Umbilical cord (tissue), 1 donor: ENCODE measurements at regions not wholly inside any gene's neighbourhood (a gene's known extent, or its start where the extent isn't known, plus 50 kb on each side); places are given as distances from the start of the nearest gene placed in this dataset.

Source experiments
- DNase-seq: peaks from one replicate; pipeline ENCODE4 v3.0.0-alpha.2; 2015; ENCODE audit warnings: low spot score

- DNase-seq, result no peak
These were observed 106.5 kb downstream of the CPZ start for GRCh38 chr4:8699063-8699385.

GRCh38 chr4:8698341-8699062, 105.9 kb downstream of the CPZ start:
- no peak for DNase-seq

GRCh38 chr4:8697826-8698225, 105.3 kb downstream of the CPZ start:
- DNase-seq, result no peak

- DNase-seq, result no peak
These were observed 104.0 kb downstream of the CPZ start for GRCh38 chr4:8696369-8697127.

DNA sequence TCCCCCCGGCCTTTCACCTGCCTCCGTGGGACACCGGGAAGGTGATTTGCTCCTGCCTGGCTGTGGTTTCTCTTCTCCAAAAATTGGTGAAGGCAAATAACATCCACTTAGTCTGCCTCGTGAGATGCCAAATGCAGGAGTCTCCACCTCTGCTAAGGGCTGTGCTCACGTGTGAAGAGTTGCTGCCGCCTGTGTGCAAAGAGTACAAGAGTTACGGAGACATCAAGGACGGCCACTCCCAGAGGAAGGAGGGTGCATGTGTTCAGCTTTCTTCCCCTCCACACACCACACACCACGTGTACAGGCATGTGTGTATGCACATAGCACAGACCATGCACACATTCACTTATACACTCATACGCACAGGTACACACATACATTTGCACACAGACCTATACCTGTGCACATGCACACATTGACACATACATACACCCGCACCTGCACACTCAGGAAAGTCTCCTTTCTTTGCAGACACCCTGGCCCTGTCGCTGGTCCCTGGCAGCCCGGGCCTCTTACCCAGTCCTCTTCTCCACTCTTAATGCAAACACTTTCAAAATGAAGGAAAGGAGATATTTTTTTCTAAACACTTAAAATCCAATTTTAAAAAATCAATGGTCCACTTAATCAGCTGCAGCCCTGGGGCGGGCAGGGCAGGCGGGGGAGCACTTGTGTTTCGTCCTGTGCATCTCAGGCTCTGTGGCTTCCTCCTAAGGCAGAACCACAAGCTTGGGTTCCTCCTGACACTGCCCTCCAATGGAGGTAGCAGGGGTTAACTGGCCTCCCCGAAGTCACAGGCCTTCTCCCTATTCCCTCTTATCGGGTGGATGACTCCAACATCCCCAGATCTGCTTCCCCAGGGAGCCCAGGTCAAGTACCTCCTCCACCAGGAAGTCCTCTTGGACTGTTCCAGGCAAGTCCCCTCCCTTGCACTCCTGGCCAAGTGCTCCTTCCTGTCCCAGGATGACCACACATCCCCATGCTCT, 103.0 kb downstream of the CPZ start:
- DNase-seq, result no peak

- DNase-seq, result no peak
These were observed 102.1 kb downstream of the CPZ start for GRCh38 chr4:8694651-8695151.

GRCh38 chr4:8694226-8694625, 101.7 kb downstream of the CPZ start:
- no peak for DNase-seq

- DNase-seq, result no peak
These were observed 98.7 kb downstream of the CPZ start for GRCh38 chr4:8691151-8691775.

DNA sequence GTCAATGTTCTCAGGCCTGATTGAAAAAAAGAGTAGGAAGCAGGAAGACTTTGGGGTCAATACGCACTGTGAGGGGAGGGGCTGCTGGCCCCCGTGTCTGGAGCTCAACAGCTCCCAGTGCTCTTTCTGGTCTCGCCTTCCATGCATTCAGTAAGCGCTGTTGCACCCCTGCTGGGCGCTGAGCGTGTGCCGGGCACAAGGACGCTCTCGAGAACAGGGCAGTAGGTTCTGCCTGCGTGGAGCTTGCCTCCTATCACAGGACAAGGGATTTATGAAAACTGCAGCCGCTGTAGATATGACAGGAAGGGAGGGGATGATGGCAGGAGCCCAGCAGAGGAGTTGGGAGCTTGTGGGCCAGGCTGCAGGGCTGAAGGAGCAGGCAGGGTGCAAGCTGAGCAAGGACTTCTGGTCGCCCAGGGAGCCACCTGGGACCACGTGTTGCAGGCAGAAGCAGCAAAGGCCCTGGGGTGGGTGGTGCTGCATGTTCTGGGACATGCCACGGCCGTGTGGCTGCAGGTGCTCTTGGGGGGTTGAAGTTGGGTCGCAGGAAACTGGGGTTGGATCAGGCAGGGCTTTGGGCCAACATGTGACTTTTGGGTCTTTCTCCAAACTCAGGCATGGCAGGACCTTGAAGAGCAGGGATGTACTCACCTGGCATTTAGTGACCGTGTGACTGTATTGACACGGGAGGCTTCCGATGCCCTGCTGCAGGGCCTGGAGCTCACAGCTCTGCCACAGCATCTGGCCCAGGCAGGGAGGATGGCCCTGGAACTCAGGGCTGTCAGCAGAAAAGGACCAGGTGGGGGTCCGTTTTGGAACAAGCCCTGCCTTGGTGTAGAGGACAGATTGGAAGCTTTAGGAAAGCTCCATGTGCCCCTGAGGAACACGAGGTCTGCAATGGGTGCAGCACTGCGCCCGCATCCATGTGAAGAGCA, 97.9 kb downstream of the CPZ start:
- no peak for DNase-seq

- DNase-seq, result no peak
These were observed 97.2 kb downstream of the CPZ start for GRCh38 chr4:8689741-8690140.

DNA sequence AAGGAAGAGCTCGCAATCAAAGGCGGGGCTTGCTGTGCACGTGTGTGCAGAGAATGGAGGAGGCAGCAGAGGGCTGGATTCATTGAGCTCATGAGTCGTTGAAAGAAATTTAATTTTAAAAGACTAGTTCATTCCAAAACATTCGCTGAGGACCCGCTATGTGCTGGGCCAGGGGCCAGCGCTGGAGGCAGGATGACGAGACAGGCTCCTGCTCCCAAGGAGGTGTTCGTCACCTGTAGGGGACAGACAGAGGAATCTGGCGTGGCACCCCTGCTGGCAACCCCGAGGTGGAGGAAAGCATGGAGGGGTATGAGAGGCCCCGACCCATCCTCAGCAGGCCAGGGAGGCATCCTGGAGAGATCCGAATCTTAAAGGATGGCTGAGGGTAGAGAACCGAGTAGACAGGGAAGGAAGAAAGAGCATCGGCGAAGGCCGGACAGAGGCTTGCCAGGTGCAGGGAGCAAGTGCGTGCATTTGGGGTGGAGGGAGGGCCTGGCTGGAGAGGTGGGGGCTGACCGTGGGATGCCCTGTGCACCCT, 96.4 kb downstream of the CPZ start:
- DNase-seq, result no peak

GRCh38 chr4:8688041-8688907, 95.7 kb downstream of the CPZ start:
- DNase-seq, result peak; percentile 5

GRCh38 chr4:8687083-8687482, 94.5 kb downstream of the CPZ start:
- DNase-seq, result no peak

DNA sequence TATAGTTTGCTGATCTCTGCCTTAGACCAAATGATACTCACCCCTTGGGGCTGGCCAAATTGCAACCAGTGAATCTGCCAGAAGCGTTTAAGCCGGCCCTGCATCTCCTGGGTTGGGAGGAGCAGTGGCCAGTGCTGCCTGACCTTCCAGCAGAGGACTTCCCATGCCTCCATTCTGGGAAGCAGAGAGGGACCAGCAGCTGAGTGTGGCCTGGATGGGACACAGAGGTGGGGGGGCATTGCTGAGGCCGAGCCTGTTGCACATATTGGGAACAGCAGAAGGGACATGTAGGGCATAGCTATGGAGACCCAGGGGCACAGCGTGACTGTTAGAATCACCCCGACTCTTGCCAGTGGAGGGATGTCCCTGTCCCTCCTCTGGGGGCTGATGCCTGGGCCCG, 93.3 kb downstream of the CPZ start:
- DNase-seq, result no peak

DNA sequence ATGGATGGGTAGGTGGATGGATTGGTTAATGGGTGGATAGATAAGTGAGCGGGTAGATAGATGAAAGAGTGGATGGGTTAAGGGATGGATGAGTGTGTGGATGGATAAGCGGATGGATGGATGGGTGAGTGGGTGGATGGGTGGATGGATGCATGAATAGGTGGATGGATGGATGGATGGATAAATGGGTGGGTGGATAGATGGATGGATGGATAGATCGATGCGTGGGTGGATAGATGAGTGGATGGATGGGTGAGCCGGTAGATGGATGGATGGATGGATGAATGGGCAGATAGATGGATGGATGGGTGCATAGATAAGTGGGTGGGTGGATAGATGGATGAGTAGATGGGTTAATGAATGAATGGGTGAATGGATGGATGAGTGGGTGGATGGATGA, 90.9 kb downstream of the CPZ start:
- no peak for DNase-seq

DNA sequence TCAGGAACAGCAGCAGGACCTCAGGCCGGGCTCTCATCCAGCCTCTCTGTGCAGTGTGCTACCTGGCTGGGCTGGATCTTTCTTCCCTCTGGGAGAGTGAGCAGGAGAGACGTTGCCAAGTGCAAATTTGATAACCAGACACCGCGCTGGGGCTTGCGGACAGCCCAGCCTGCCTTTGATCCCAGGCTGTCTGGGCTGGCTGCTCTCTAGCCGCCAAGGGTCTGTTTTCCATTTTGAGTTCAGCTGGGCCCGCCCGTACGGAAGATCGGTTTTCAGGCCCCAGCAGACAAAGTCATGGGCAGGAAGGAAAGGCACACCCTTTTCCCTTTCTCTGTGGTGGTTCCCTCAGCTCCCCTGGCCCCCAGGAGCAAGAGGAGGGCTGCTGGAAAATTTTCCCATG, 90.2 kb downstream of the CPZ start:
- DNase-seq, result peak; percentile 15

DNA sequence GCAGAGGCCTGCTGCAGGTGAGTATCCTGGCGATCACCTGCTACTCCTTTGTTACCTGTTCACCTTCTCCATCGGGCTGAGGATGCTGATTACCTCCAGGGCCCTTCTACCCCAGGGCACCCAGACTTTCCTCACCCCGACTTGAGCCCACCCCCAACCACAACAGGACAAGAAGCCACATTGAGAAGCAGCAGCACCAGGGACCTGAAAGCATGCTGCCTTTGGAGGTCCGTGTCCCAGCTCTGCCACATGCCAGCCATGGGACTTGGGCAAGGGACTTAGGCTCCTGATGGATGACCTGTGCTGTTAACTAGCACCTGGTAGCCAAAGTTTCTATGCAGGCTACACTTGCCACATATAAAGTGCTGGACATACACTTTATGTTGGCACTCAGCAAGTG, 89.7 kb downstream of the CPZ start:
- DNase-seq, result no peak

- DNase-seq, result no peak
These were observed 88.8 kb downstream of the CPZ start for GRCh38 chr4:8681391-8681790.

DNA sequence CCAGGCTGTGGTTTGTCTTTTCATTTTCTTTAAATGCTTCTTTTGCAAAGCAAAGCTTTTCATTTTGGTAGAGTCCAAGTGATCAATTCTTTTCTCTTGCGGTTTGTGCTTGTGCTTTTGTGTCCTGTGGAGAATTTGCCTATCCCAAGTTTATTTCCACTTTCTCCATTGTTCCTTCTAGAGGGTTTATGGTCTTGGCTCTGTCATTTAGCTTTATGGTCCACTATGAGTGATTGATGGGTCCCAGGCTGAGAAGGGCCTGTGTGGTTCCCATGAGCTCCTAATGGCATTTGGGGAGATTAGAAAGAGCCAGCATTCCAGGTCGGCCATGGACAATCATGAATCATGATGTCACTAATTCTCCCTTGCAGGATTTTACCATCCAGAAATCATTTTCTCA, 86.5 kb downstream of the CPZ start:
- no peak for DNase-seq
